HL-60 (cell line): ENCODE measurements at regions not wholly inside any gene's neighbourhood (a gene's known extent, or its start where the extent isn't known, plus 50 kb on each side); places are given as distances from the start of the nearest gene placed in this dataset.
"Not testable (repeated sequence)": the region's sequence is repeated elsewhere in the genome, so short reads cannot be mapped to it uniquely, and the experiment has no call there.

Source experiments
- GABPA ChIP-seq: IDR thresholded peaks from 2 replicates; pipeline ENCODE4 v1.6.1; 2012; ENCODE audit warnings: low read depth
- POLR2AphosphoS5 ChIP-seq: IDR thresholded peaks from 2 replicates; pipeline ENCODE4 v1.6.1; 2012; ENCODE audit warnings: low read depth
- TF ChIP-seq, protein P1 (sequence below): IDR thresholded peaks from one replicate; pipeline ENCODE4 v1.5.1; 2011; ENCODE audit warnings: low read length, control low read depth, inconsistent platforms; ENCODE audit not compliant: insufficient read depth

DNA sequence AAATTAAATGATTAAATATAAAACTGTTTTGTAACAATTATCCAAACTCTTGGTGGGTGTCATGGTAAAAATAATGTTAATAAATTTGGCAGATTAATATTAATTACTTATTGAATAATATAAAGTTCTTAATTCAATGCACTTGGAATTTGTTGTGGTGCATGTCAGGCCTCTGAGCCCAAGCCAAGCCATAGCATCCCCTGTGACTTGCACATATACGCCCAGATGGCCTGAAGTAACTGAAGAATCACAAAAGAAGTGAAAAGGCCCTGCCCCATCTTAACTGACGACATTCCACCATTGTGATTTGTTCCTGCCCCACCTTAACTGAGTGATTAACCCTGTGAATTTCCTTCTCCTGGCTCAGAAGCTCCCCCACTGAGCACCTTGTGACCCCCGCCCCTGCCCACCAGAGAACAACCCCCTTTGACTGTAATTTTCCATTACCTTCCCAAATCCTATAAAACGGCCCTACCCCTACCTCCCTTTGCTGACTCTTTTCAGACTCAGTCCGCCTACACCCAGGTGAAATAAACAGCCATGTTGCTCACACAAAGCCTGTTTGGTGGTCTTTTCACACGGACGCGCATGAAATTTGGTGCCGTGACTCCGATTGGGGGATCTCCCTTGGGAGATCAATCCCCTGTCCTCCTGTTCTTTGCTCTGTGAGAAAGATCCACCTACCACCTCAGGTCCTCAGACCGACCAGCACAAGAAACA lies 562.9 kb downstream of the HTR7 start:
- TF ChIP-seq, protein P1, sequence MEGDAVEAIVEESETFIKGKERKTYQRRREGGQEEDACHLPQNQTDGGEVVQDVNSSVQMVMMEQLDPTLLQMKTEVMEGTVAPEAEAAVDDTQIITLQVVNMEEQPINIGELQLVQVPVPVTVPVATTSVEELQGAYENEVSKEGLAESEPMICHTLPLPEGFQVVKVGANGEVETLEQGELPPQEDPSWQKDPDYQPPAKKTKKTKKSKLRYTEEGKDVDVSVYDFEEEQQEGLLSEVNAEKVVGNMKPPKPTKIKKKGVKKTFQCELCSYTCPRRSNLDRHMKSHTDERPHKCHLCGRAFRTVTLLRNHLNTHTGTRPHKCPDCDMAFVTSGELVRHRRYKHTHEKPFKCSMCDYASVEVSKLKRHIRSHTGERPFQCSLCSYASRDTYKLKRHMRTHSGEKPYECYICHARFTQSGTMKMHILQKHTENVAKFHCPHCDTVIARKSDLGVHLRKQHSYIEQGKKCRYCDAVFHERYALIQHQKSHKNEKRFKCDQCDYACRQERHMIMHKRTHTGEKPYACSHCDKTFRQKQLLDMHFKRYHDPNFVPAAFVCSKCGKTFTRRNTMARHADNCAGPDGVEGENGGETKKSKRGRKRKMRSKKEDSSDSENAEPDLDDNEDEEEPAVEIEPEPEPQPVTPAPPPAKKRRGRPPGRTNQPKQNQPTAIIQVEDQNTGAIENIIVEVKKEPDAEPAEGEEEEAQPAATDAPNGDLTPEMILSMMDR: not testable (repeated sequence)
- not testable (repeated sequence) for TF ChIP-seq POLR2AphosphoS5, GABPA
